HG03175 (cell line): ENCODE measurements at regions not wholly inside any gene's neighbourhood (a gene's known extent, or its start where the extent isn't known, plus 50 kb on each side); places are given as distances from the start of the nearest gene placed in this dataset.

Source experiments
- ATAC-seq: cut with Tn5 transposase; IDR thresholded peaks from one replicate; pipeline ENCODE4 v1.9.1; 2021; ENCODE audit warnings: mild to moderate bottlenecking, moderate library complexity; ENCODE audit not compliant: unreplicated experiment

DNA sequence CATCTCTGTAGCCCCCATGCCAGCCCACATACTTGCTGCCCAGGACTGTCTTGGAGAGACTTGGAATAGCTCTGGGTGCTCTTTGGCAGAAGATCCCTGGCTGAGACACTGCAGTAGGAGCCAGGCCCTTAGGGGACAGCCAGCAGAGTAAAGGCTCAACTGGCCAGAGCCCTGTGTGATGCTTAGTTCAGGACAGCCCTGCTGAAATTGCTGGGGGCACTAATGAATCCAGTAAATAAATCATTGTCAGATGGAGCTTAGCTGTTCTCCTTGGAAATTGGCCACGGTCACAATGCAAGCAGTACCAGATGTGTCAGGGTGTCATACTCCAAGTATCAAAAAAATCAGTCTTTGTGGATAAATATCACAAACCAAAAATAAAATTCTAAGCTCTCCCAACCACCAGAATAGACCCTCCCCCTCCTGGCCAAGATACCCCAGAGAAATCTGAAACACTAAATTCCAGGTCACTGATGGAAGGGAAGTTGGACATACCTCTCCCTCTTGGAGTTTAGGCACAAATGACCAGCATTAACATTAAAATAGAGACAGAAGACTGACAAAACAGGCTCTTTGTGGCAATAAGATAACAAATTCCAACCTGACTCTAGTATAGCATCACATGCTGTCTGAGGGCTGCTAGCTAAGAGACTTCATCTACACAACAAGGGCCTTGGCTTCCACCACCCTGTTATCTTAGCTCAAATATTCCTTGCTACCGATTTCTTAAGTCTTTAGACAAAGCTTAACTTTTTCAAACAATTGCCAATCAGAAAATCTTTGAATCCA is 83.2 kb upstream of the DNAH14 start:
- no peak for ATAC-seq

DNA sequence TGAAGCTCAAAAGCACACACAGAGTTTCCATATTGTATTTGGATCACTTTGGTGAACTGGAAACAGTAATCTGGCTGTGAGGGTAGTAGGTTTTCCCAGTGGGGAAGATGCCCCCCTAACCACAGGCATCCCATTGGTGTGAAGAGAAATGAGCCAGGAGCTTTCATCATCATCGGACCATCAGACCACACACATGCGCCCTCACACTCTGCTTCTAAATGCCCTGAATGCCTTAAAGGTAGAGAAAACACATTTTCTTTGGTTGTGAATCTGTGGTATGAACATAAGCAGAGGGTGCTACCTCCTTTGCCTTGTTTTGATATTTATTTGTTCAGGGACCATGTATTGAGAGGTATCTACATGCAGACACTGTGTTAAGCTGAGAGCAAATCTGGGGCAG is 79.0 kb upstream of the DNAH14 start:
- no peak for ATAC-seq

DNA sequence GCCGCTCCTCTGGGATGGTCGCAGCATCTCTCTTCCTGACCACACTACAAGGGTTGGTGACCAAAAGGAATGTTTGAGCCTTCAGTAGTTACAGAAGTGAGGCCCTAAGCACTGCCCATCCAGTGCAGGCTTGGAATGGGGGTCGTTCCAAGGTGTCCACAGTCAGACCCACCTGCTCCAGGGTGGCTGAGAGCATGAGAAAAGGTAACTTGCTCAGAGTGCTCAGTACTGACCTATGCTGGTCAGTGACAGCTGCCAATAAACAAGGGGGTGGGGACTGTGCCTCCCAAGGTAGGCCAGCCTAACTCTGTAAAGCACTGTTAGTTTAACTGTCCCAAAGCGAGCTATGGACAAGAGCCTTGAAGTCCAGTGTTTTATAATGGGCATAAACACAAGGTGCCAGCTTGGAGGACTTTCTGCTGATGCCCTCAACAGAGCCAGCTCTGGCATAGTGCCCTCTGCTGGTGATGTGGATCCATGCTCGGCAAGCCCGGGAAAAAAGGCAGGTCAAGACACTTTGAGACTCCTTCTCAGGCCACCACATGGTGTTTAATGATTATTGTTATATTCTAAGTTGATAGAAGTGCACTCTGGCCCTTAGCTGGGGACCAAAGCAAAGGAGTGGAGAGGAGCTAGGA is 78.1 kb upstream of the DNAH14 start:
- peak; percentile 66 for ATAC-seq

DNA sequence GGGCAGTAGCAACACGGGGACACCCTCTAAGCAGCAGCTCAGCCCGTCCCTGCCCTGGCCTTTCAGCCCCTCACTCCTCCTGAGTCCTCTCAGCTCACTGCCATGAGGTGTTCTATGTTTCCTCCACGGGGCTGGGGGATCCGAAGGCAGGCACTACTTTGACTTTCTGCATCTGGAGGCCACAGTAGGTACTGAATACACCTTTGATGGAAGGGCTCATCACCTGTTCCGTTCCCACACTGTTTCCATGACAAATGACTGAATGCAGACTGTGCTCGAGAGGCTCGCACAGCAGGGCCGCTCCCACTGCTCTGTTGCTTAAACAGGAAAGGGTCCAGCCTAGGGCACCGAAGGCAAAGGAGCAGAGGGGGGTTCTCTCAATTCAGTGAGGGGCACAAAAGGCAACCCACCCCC is 77.6 kb upstream of the DNAH14 start:
- peak; percentile 33 for ATAC-seq

DNA sequence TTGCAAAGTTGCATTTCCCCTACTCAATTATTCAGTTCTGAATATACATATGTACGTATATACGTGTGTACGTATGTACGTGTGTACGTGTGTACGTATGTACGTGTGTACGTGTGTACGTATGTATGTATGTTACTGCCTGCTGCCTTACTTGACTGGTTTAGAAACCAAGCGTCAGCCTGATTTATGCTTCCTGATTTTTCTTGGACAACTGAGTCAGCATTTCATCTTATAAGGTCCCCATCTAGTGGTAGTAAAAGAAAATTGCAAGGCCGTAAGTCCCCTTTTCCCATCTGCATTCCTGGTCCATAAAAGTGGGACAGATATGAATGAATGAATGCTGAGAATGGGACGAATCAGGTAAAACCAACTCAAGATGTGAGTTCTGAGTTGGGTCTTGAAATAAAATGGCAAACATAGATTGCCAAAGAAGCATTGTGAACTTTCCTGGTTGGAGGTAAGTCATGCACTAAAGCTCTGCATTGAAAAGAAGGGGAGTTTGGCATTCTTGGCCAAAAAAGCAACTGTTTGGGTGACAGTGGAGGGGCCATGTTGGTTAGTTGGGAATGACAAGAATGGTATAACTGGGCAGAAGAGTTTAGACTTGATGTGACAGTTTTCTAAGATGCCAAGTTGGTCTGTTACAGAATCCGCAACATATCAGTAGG is 76.4 kb upstream of the DNAH14 start:
- ATAC-seq, result no peak

DNA sequence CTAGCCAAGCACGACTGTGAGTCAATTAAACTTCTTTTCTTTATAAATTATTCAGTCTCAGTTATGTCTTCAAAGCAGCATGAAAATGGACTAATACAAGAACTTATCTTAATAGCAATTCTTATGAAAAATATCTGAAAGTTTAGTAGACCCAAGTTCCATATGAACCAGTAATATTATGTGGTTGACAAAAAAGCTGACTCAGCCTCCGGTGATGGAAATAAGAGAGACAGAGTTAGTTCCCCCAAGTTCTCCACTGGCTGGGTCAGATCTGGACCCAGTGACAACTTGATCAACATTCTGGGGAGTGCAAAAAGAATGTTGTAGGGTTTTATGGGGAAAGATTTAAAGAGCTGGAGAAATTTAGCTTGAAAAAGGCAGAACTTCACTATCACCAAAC is 72.5 kb upstream of the DNAH14 start:
- ATAC-seq, result no peak

DNA sequence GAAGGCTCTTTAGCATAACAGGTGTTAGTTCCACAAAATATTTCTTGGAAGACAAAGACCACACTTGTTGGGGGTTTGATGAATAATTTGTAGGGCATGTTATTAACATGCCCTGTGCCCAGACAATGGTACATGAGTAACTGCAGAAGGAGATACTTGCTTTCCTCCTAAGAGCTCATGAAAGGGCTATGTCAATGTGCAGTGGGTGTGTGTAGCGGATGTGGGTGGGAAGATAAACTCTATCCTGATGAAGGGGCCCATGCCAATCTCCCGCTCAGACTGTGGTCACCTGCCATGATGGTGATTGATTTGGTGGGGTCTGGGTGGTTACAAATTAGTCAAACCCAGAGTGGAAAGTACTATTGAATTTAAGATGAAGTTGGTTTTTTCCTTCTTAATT is 69.8 kb upstream of the DNAH14 start:
- ATAC-seq, result no peak

DNA sequence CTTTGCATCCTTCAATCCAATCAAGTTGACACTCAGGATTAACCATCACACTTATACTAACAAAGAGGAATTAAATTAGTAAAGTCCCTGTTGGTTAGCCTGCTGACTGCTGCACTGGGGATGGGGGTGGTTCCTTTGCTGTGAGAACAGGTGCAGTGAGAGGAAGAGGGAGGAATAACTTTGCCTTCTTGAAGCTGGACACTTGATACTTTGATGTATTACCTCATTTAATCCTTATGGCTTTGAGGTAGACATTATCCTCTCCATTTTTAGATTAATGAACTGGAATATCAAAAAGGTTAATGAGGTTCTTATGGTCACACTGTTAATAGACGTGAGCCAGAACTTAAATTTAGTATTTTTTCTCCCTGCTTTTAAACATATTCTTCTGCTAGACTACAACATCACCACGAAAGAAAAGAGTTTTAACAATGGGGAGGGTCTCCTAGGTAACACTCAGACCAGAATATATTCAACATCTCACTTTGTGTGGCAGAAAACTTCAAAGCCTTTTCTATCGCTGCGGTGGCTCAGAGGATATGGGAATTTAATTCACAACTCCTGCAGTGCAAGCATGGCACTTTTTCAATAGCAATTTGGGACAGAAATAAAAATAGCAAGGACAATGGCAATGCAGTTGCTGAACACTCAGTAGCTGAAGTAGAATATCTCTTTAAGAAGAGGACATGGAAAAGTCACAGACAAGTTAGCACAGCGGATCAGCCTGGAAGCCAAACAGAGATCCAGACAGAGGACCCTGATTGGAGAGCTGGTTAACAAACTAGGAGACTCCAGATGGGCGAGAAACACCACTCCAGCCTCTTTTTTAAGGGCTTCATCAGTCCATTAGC is 68.8 kb upstream of the DNAH14 start:
- no peak for ATAC-seq

DNA sequence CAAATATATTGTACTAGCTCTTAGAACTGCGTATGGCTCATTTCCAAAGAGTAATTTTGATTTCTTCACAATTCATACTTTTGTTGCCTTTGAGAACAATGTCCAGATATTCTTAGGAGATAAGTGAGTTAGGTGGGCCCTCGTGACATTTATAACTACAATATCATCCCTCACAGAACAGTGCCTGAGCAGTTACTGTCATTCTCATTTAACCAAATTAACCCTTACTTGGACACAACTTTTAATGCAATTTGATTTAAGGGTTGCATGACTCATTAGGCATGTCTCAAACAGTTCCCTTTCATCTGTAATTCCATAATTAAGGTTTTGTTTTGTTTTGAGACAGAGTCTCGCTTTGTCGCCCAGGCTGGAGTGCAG is 68.1 kb upstream of the DNAH14 start:
- no peak for ATAC-seq

DNA sequence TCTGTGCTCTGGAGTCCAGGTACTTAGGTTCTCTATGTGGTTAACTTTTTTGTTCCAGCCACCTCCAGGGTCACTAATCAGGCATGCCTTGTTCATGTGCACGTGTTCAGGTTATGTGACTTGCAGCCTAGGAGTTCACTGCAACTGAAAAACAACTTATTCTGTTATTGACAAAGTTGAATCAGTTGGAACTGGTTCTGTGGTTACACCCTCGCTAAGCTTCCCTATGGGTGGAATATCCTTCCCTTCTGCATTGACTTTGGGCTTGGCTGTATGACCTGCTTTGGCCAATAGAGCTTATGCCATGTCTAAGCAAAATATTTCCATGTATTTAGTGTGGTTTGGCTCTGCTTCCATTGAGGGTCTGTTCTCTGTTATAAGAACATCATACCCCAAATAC is 66.0 kb upstream of the DNAH14 start:
- ATAC-seq, result no peak

DNA sequence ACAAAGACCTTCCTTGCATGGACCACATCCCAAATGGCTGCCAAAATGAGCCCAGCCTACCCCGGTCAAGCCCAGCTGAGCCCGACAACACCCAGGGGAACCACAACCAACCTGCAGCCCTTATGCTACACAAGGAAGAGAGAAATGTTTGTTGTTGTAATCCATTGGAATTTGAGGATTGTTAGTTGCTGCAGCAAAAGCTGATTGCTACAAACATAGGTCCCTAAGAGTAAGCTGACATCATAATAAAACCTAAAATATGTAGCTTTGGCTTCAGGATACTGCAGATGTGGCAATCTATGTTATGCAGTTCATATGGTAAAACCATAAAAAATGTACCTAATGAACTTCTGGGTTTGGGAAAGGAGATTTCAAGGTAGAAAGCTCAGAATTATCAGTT is 65.5 kb upstream of the DNAH14 start:
- no peak for ATAC-seq

DNA sequence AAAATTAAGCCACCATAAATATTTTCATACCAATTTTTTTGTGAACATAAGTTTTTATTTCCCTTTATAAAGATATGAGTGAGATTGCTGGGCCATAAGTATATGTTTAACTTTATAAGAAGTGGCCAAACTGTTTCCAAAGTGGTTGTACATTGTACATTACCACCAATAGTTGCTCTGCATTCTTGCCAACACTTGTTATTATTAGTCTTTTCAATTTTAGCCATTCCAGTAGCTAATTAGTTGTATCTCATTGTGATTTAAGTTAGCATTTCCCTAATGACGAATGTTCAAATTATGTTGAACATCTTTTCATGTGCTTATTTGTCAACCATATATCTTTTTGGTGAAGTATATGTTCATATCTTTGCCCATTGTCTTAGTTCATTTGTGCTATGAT is 64.0 kb upstream of the DNAH14 start:
- ATAC-seq, result no peak

DNA sequence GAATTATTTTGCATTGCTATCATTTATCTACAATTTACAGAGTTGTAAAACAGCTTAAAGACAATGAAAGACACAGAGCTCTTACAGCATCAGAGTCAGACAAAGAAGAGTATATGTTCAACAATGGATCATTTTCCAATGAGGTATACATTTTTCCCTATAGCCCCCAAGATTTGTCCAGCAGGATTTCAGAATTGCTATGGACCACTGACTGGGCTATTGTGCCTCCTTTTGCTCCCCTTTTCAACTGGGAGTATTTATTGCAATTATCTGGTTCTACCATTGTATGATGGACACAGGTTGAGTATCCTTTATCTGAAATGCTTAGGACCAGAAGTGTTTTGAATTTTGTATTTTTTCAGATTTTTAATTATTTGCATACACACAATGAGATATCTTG is 62.5 kb upstream of the DNAH14 start:
- ATAC-seq, result no peak

DNA sequence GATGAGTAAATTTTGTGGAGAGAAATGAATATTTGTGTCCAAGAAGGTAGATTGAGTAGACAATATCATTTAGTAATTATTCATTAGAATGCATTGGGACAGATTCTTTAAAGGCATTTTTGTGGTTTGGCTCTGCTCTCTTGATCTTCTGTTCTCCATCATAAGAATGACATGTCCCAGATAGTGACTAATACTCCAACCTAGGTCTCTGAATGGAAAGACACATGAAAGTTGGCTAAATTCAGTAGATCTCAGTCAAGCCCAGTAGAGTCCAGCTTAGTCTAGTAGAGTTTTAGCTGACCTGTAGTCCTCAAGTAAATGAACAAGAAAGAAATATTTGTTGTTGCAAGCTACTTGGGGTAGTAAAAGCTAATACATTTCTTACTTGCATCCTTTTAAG is 61.8 kb upstream of the DNAH14 start:
- no peak for ATAC-seq

DNA sequence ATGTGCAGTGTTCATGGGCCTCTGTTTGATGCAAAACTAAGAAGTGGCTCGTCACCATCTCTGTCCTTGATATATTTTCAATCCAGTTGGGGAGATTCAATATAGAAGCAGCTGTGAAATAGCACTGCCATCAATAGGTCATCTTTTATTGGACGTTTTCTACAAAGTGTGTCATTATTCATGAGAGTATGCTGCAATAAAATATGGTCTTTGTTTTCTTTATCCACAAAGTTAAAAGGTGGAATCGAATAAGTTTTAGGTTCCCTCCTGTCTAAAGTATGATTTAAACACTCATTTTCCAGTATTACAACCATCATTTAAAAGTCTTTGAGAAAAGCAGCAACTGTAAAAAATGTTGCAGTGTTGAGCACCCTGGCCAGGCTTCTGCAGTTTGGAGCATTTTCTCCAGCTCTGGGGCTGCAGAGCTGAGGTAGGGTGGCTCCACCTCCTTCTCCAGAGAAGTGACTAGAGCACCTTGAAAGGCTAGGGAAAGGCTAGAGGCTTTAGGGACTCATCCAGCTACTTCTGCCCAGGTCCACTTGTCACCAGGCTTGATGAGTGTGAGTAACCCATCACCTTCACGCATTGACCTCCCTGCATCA is 56.5 kb upstream of the DNAH14 start:
- no peak for ATAC-seq

DNA sequence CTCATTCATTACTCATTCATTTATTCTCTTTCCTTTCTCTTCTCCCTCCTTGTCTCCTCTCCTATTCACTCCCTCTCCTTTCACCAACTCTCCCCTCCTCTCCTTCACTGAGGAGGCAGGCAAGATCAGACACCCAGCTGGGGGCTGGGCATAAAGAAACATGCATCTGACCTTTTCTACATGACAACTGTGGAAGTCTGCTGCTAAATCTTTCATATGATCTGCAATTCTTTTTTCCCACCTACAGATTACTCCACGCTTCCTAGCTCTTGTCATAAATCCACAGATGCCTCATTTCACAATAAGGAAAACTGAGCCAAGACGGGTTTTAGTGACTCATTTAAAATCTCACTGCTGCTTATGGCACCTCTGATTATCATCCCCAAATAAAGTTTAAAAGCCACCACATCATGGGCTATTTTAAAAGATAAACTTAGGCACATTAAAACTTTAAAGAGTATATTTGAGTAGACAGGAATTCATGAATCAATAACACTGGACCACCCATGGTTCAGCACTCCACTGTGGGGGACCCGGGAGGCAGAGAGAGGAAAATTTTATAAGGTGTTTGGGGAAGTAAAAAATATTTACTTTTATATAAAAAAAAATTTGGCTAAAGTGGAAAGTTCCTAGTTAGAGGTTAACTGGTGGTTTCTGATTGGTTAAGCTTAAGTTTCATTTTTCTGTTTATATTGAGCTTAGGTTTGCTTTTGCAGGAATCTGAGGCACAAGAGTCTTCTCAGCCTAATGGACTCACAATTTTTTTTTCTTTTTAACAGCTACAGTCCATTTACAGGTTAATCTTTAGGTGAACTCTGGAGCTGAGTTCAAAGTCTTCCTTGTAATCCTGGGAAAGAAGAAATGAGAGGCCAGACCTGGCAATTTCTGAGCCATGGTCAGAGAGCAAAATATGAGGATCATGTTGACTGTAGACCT is 55.8 kb upstream of the DNAH14 start:
- ATAC-seq, result no peak

DNA sequence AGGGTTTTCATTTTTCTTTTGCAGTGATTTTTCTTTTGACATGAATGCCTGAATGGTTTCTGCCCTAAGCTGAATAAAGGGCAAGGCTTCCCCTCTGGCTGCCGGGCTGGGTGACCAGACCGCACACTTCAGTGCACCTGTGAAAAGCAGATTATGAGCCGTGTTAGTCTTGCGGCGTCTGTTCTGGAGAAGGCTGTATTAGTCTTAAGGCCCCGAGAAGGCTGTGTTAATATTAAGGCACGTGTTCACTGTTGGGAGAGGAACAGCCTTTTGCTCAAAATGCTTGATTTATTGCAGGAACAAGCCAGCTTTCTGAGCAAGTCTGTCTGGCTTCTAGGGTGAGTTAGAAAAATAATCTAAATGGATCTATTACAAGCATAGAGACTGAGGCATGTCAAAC is 54.7 kb upstream of the DNAH14 start:
- ATAC-seq, result no peak

DNA sequence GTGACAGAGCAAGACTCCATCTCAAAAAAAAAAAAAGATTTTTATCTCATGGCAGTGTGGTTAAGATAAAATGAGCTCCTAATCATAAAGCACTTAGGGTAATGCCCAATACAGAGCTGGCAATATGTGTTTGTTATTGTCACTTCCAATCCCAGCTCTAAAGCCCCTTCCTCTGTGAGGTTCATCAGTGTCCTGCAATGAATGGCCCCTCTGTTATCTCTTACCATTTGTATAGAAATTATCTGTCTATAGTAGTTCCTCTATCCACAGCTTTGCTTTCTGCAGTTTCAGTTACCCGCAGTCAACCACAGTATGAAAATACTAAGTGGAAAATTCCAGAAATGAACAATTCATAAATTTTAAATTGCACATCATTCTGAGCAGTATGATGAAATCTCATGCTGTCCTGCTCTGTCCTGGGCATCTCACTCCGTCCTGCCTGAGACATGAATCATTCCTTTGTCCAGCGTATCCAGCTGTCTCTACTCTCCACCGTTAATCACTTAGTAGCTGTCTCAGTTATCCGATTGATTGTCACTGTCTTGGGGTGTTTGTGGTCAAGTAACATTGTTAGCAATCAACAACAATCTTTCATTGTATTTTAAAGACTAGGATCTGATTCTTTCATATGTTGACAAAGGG is 50.2 kb upstream of the DNAH14 start:
- ATAC-seq, result no peak
